ENCODE measurements at regions not wholly inside any gene's neighbourhood (a gene's known extent, or its start where the extent isn't known, plus 50 kb on each side); places are given as distances from the start of the nearest gene placed in this dataset.

- TF ChIP-seq, protein P1, sequence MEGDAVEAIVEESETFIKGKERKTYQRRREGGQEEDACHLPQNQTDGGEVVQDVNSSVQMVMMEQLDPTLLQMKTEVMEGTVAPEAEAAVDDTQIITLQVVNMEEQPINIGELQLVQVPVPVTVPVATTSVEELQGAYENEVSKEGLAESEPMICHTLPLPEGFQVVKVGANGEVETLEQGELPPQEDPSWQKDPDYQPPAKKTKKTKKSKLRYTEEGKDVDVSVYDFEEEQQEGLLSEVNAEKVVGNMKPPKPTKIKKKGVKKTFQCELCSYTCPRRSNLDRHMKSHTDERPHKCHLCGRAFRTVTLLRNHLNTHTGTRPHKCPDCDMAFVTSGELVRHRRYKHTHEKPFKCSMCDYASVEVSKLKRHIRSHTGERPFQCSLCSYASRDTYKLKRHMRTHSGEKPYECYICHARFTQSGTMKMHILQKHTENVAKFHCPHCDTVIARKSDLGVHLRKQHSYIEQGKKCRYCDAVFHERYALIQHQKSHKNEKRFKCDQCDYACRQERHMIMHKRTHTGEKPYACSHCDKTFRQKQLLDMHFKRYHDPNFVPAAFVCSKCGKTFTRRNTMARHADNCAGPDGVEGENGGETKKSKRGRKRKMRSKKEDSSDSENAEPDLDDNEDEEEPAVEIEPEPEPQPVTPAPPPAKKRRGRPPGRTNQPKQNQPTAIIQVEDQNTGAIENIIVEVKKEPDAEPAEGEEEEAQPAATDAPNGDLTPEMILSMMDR (conservative IDR thresholded peaks at IDR 0.05) = no peak
- no peak for TF ChIP-seq EZH2 (IDR thresholded peaks at IDR 0.05; ENCODE audit: low read depth)
Observed at GRCh38 chr1:2936559-2937515, 84.4 kb upstream of the ACTRT2 start.

Data from PC-9 (cell line).